K562 (cell line): ENCODE measurements at regions not wholly inside any gene's neighbourhood (a gene's known extent, or its start where the extent isn't known, plus 50 kb on each side); places are given as distances from the start of the nearest gene placed in this dataset.

Source experiments
- BCOR ChIP-seq: fragments of 450-650 bp; IDR thresholded peaks from 2 replicates; pipeline ENCODE4 v1.6.1; 2016
- KAT7 ChIP-seq: sonication (generic); formaldehyde crosslinking; IDR thresholded peaks from 2 replicates; pipeline ENCODE4 v1.8.0; 2022; ENCODE audit warnings: missing genetic modification reagents, mild to moderate bottlenecking, borderline replicate concordance
- MEF2A ChIP-seq: IDR thresholded peaks from 2 replicates; pipeline ENCODE4 v1.6.1; 2011; ENCODE audit warnings: low read depth, mild to moderate bottlenecking, low read length, moderate library complexity; ENCODE audit not compliant: control insufficient read depth
- NR2F6 ChIP-seq: fragments of 450-650 bp; formaldehyde crosslinking; IDR thresholded peaks from 2 replicates; pipeline ENCODE4 v1.4.0; 2020; ENCODE audit warnings: mild to moderate bottlenecking
- NR3C1 ChIP-seq: sonication (generic); formaldehyde crosslinking; IDR thresholded peaks from 2 replicates; pipeline ENCODE4 v1.8.1; 2022; ENCODE audit warnings: missing genetic modification reagents
- POLR2G ChIP-seq: fragments of 200-400 bp; formaldehyde crosslinking; IDR thresholded peaks from 2 replicates; pipeline ENCODE4 v1.6.1; 2017; ENCODE audit warnings: low read depth, mild to moderate bottlenecking, antibody characterized with exemption, low read length, moderate library complexity
- RBM39 ChIP-seq: fragments of 200-400 bp; formaldehyde crosslinking; optimal IDR thresholded peaks from 2 replicates; pipeline ENCODE3; 2018; ENCODE audit warnings: low read depth, low read length
- SAFB ChIP-seq: fragments of 200-400 bp; formaldehyde crosslinking; IDR thresholded peaks from 2 replicates; pipeline ENCODE4 v1.6.1; 2017; ENCODE audit warnings: low read depth, low read length, borderline replicate concordance
- SMARCC2 ChIP-seq: fragments of 450-650 bp; IDR thresholded peaks from 2 replicates; pipeline ENCODE4 v1.6.1; 2017; ENCODE audit warnings: antibody characterized with exemption, moderate library complexity, mild to moderate bottlenecking, low read depth
- ZC3H11A ChIP-seq: IDR thresholded peaks from 2 replicates; pipeline ENCODE4 v1.6.1; 2012; ENCODE audit warnings: low read depth, low read length, improper control_type of control experiment
- ZNF274 ChIP-seq: IDR thresholded peaks from 2 replicates; pipeline ENCODE4 v1.6.1; 2011; ENCODE audit warnings: low read depth, mild to moderate bottlenecking, low read length, moderate library complexity, borderline replicate concordance
- ZNF311 ChIP-seq: fragments of 250-450 bp; sonication (Bioruptor Pico); IDR thresholded peaks from 2 replicates; pipeline ENCODE4 v1.4.0; 2020; ENCODE audit warnings: mild to moderate bottlenecking, moderate library complexity
- TF ChIP-seq, protein P1 (sequence below): fragments of 450-650 bp; formaldehyde crosslinking; IDR thresholded peaks from 2 replicates; pipeline ENCODE4 v1.4.0; 2022; ENCODE audit warnings: mild to moderate bottlenecking, moderate library complexity
- TF ChIP-seq, protein P2 (sequence below): fragments of 450-650 bp; IDR thresholded peaks from one replicate; pipeline ENCODE4 v1.6.1; 2018; ENCODE audit warnings: mild to moderate bottlenecking, moderate library complexity; ENCODE audit not compliant: partially characterized antibody

DNA sequence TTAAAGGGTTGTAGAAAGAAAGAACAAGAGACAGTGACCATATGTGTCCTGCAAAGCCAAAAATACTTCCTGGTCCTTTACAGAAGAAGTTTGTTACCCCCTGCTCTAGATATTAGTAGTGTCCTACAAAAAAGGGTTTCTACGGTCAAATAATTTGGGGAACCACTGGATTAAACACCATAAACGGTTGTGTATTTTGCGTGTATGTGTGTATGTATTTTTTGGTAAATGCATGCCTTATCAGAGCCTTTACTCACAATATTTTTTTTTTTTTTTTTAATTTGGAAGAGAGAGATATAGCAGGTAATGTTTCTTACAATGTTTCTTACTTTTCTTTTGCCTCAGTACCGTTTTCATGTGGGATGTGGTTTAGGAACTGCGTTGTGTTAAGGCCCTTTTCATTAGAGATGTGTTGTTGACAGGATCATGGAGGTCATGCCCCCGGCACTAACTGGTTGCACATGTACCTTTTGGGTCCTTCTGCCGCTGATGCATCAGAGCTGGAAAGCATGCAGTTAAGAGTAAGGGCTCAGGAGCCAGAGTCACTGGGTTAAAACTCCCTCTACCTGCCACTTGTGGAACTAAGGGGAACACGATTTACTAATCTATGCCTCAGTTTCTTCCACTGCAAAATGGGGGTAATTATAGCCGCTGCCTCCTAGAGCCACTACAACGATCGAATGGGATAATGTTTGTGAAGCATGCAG is 234.6 kb upstream of the KAZN start (continued):
- TF ChIP-seq ZNF311 (CRISPR knock-in tag) (no peak), MEF2A (no peak), NR3C1 (CRISPR knock-in tag) (no peak), ZNF274 (no peak), SMARCC2 (no peak), SAFB (no peak), NR2F6 (no peak), RBM39 (no peak), KAT7 (no peak), BCOR (peak; percentile 54; the same call in 1 of the 2 replicates), POLR2G (no peak), ZC3H11A (no peak)
- TF ChIP-seq, protein P1, sequence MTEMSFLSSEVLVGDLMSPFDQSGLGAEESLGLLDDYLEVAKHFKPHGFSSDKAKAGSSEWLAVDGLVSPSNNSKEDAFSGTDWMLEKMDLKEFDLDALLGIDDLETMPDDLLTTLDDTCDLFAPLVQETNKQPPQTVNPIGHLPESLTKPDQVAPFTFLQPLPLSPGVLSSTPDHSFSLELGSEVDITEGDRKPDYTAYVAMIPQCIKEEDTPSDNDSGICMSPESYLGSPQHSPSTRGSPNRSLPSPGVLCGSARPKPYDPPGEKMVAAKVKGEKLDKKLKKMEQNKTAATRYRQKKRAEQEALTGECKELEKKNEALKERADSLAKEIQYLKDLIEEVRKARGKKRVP = no peak
- TF ChIP-seq, protein P2, sequence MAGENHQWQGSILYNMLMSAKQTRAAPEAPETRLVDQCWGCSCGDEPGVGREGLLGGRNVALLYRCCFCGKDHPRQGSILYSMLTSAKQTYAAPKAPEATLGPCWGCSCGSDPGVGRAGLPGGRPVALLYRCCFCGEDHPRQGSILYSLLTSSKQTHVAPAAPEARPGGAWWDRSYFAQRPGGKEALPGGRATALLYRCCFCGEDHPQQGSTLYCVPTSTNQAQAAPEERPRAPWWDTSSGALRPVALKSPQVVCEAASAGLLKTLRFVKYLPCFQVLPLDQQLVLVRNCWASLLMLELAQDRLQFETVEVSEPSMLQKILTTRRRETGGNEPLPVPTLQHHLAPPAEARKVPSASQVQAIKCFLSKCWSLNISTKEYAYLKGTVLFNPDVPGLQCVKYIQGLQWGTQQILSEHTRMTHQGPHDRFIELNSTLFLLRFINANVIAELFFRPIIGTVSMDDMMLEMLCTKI = no peak
